H1 (cell line): ENCODE measurements at regions not wholly inside any gene's neighbourhood (a gene's known extent, or its start where the extent isn't known, plus 50 kb on each side); places are given as distances from the start of the nearest gene placed in this dataset.

ENCODE experiments used
- CTCF ChIA-PET: fragments of 300-600 bp; sonication (Branson Sonifier 250); formaldehyde crosslinking; loops from one replicate; lab custom pipeline; 2021; ENCODE audit not compliant: partially characterized antibody; lab: Charles Lee
- POLR2A ChIA-PET: fragments of 300-600 bp; sonication (Branson Sonifier 250); formaldehyde crosslinking; loops from one replicate; lab custom pipeline; 2021; ENCODE audit warnings: inconsistent platforms; ENCODE audit not compliant: partially characterized antibody; lab: Charles Lee
- DNase-seq, 2 experiments: peaks; one replicate each; pipeline versions ENCODE4 v3.0.0 to v3.0.0-alpha.2; 2010 to 2022; ENCODE audit warnings: low spot score in 2 of 2, low read depth in 1 of 2, mixed read lengths in 1 of 2
- FAIRE-seq: peaks from 2 replicates; lab custom pipeline; 2011; peaks lifted over from hg19 to GRCh38; lab: Jason Lieb, UNC
- H2AFZ ChIP-seq: 2 replicates; pipeline ENCODE4 v1.8.1; 2012; ENCODE audit warnings: low read length, inconsistent platforms
- H2AK5ac ChIP-seq: 2 replicates; pipeline ENCODE4 v1.6.1; 2013; ENCODE audit warnings: low read depth, low read length
- H2BK120ac ChIP-seq: replicated peaks from 2 replicates; pipeline ENCODE3; 2013; ENCODE audit warnings: low read depth, low read length, inconsistent platforms
- H2BK12ac ChIP-seq: 2 replicates; pipeline ENCODE4 v1.6.1; 2013; ENCODE audit warnings: low read depth, low read length
- H2BK15ac ChIP-seq: 2 replicates; pipeline ENCODE4 v1.6.1; 2013; ENCODE audit warnings: low read length
- H2BK20ac ChIP-seq: 2 replicates; pipeline ENCODE4 v1.6.1; 2013; ENCODE audit warnings: low read length
- H2BK5ac ChIP-seq: 2 replicates; pipeline ENCODE4 v1.6.1; 2013; ENCODE audit warnings: low read depth, low read length
- H3K14ac ChIP-seq: 2 replicates; pipeline ENCODE4 v1.6.1; 2013; ENCODE audit warnings: inconsistent platforms; ENCODE audit not compliant: insufficient read length
- H3K18ac ChIP-seq: 2 replicates; pipeline ENCODE4 v1.6.1; 2013; ENCODE audit warnings: low read length; ENCODE audit errors: extremely low read depth
- H3K23ac ChIP-seq: 2 replicates; pipeline ENCODE4 v1.6.1; 2013; ENCODE audit warnings: inconsistent platforms; ENCODE audit not compliant: insufficient read length
- H3K23me2 ChIP-seq: 2 replicates; pipeline ENCODE4 v1.6.1; 2013; ENCODE audit warnings: low read depth, low read length
- H3K27ac ChIP-seq: 2 replicates; pipeline ENCODE4 v1.6.1; 2011; ENCODE audit warnings: low read depth, low read length, inconsistent platforms
- H3K27me3 ChIP-seq, 4 experiments: replicated peaks in 1 of 4; 1 replicate in 1 of 4; 2 replicates in 3 of 4; pipeline versions ENCODE4 v1.6.1 to v1.8.1; 2011 to 2013; ENCODE audit warnings: low read length in 3 of 4, mild to moderate bottlenecking in 3 of 4, inconsistent platforms in 2 of 4, mixed read lengths in 2 of 4, moderate library complexity in 1 of 4; ENCODE audit not compliant: control insufficient read depth in 3 of 4, insufficient read depth in 3 of 4; ENCODE audit errors: extremely low read depth in 1 of 4
- H3K36me3 ChIP-seq, 4 experiments: 2 replicates each; pipeline versions ENCODE4 v1.6.1 to v1.8.1; 2011 to 2013; ENCODE audit warnings: mild to moderate bottlenecking in 4 of 4, low read length in 3 of 4, moderate library complexity in 2 of 4, control low read depth in 1 of 4, inconsistent platforms in 1 of 4; ENCODE audit not compliant: insufficient read depth in 4 of 4, control insufficient read depth in 2 of 4
- H3K4ac ChIP-seq: replicated peaks from 2 replicates; pipeline ENCODE3; 2013; ENCODE audit warnings: low read length, low read depth, mixed read lengths, inconsistent platforms; ENCODE audit not compliant: insufficient read length
- H3K4me1 ChIP-seq, 4 experiments: replicated peaks in 1 of 4; 1 replicate in 1 of 4; 2 replicates in 3 of 4; pipeline versions ENCODE4 v1.6.1 to v1.8.1; 2011 to 2013; ENCODE audit warnings: low read length in 3 of 4, inconsistent platforms in 2 of 4, mixed read lengths in 1 of 4; ENCODE audit not compliant: insufficient read depth in 4 of 4, control insufficient read depth in 3 of 4
- H3K4me2 ChIP-seq, 2 experiments: 2 replicates each; pipeline versions ENCODE4 v1.6.1 to v1.8.1; 2011 to 2013; ENCODE audit warnings: low read depth in 2 of 2, low read length in 2 of 2, control low read depth in 1 of 2, inconsistent platforms in 1 of 2, mild to moderate bottlenecking in 1 of 2; ENCODE audit not compliant: insufficient read depth in 1 of 2
- H3K4me3 ChIP-seq, 4 experiments: fragments of 200-600, 300-600 bp in 1 of 4; sonication (generic), shearing (Covaris generic), sonication (Bioruptor Twin) in 1 of 4; 2 replicates each; pipeline versions ENCODE4 v1.5.1 to v1.8.1; 2011 to 2016; ENCODE audit warnings: low read length in 4 of 4, low read depth in 3 of 4, control low read depth in 2 of 4, inconsistent platforms in 2 of 4, mild to moderate bottlenecking in 2 of 4, mixed read lengths in 1 of 4, moderate library complexity in 1 of 4; ENCODE audit not compliant: insufficient read depth in 2 of 4; ENCODE audit errors: extremely low read depth in 1 of 4
- H3K56ac ChIP-seq: replicated peaks from 2 replicates; pipeline ENCODE3; 2013; ENCODE audit warnings: low read depth, mild to moderate bottlenecking, mixed read lengths, low read length, inconsistent platforms; ENCODE audit not compliant: insufficient read length
- H3K79me1 ChIP-seq: 2 replicates; pipeline ENCODE4 v1.6.1; 2013; ENCODE audit warnings: low read depth, low read length, control low read depth
- H3K79me2 ChIP-seq, 2 experiments: 2 replicates each; pipeline versions ENCODE4 v1.6.1 to v1.8.1; 2012 to 2013; ENCODE audit warnings: low read length in 2 of 2, mild to moderate bottlenecking in 2 of 2, inconsistent platforms in 1 of 2; ENCODE audit not compliant: insufficient read depth in 2 of 2, control insufficient read depth in 1 of 2
- H3K9ac ChIP-seq, 4 experiments: replicated peaks in 1 of 4; 1 replicate in 1 of 4; 2 replicates in 3 of 4; pipeline versions ENCODE4 v1.6.1 to v1.8.1; 2011 to 2013; ENCODE audit warnings: low read depth in 3 of 4, low read length in 3 of 4, control low read depth in 2 of 4, mild to moderate bottlenecking in 2 of 4, moderate library complexity in 2 of 4, inconsistent platforms in 1 of 4; ENCODE audit errors: extremely low read depth in 1 of 4
- H3K9me3 ChIP-seq, 2 experiments: 2 replicates each; pipeline versions ENCODE4 v1.6.1 to v1.8.1; 2012 to 2013; ENCODE audit warnings: mild to moderate bottlenecking in 2 of 2, moderate library complexity in 2 of 2, control low read depth in 1 of 2, inconsistent platforms in 1 of 2, low read depth in 1 of 2, low read length in 1 of 2, mixed read lengths in 1 of 2; ENCODE audit not compliant: insufficient read depth in 2 of 2
- H4K20me1 ChIP-seq, 2 experiments: replicated peaks in 1 of 2; 2 replicates each; pipeline versions ENCODE3 to v1.8.1; 2011 to 2013; ENCODE audit warnings: inconsistent platforms in 2 of 2, low read length in 2 of 2, mild to moderate bottlenecking in 1 of 2; ENCODE audit not compliant: insufficient read depth in 2 of 2, control insufficient read depth in 1 of 2
- H4K5ac ChIP-seq: 2 replicates; pipeline ENCODE4 v1.6.1; 2013; ENCODE audit warnings: low read length, low read depth, mixed read lengths, inconsistent platforms; ENCODE audit not compliant: insufficient read length
- H4K8ac ChIP-seq: 2 replicates; pipeline ENCODE4 v1.8.0; 2013; ENCODE audit warnings: mild to moderate bottlenecking, moderate library complexity, low read length, inconsistent platforms; ENCODE audit not compliant: insufficient read depth; ENCODE audit errors: extremely low read depth
- H4K91ac ChIP-seq: replicated peaks from 2 replicates; pipeline ENCODE3; 2013; ENCODE audit warnings: low read length, mixed read lengths, inconsistent platforms; ENCODE audit not compliant: insufficient read length
- WGBS, 2 experiments: shearing (Covaris generic) in 1 of 2; methylation state at CpG; one replicate each; pipeline versions ENCODE4 v1.1.6 to v1.1.7; 2013 to 2015; ENCODE audit warnings: low lambda C conversion rate in 2 of 2, mixed read lengths in 2 of 2, inconsistent platforms in 1 of 2, low coverage in 1 of 2, missing lambda C conversion rate in 1 of 2; ENCODE audit not compliant: insufficient replicate concordance in 2 of 2, insufficient coverage in 1 of 2, insufficient read length in 1 of 2; ENCODE audit errors: extremely low coverage in 1 of 2, missing lambda C conversion rate in 1 of 2; 5-methylcytosine and 5-hydroxymethylcytosine counted together
- TF ChIP-seq, protein P1 (sequence below): fragments of 300-600 bp; sonication (generic); IDR thresholded peaks from 2 replicates; pipeline ENCODE4 v1.7.1; 2012; ENCODE audit warnings: low read length, moderate library complexity, mild to moderate bottlenecking, inconsistent platforms; ENCODE audit not compliant: insufficient replicate concordance

DNA sequence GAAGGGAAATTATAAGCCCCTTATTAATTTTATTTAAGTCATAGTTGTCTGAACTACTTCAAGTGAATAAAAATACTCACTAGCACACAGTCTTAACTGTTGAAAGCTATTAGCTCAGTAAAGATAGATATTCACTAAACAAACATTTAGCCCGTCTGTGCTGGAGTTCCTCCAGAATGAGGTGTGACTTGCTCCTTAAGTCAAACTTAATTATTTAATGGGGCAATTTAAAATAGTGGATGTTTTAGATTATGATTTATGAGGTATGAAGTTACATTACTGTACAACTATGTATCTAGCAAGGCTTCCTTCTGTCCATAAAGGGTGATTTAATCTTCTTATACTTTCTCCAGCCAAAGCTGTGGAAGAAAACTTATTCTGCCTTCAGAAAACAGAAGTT lies 414.0 kb upstream of the FLRT2 start:
- no peaks in the 10 kb centered on the region for H3K4me1 ChIP-seq
- H3K23me2 ChIP-seq = no peaks in the 10 kb centered on the region
- peaks cover 22 to 24% of the 10 kb centered on the region in 2 experiments for H3K9me3 ChIP-seq
- H2BK120ac ChIP-seq = no peak overlapping the region
- no peaks in the 10 kb centered on the region for H3K79me1 ChIP-seq
- POLR2A ChIA-PET = no interaction called here
- no peak overlapping the region for H3K4ac ChIP-seq
- no peak overlapping the region for H2BK15ac ChIP-seq
- CTCF ChIA-PET = no interaction called here
- H2BK12ac ChIP-seq = no peak overlapping the region
- 100% methylated on average over 1 of the region's 1 CpG; no CpG with 5 or more reads in 1 of the 2 experiments for WGBS, 2 experiments
- no peaks in the 10 kb centered on the region for H4K20me1 ChIP-seq
- no peaks in the 10 kb centered on the region for H3K79me2 ChIP-seq
- H3K14ac ChIP-seq = no peak overlapping the region
- H2BK5ac ChIP-seq = no peak overlapping the region
- no peak overlapping the region for H2AFZ ChIP-seq
- H3K18ac ChIP-seq = no peak overlapping the region
- no peaks in the 10 kb centered on the region for H3K27me3 ChIP-seq
- no peak overlapping the region for H2AK5ac ChIP-seq
- no peak overlapping the region for H3K9ac ChIP-seq
- DNase-seq (no peak), FAIRE-seq (no peak)
- no peak overlapping the region for H3K23ac ChIP-seq
- no peak overlapping the region for H3K4me3 ChIP-seq
- H2BK20ac ChIP-seq = no peak overlapping the region
- no peak overlapping the region for H4K5ac ChIP-seq
- H3K56ac ChIP-seq = no peak overlapping the region
- H4K8ac ChIP-seq = no peak overlapping the region
- no peak overlapping the region for H3K4me2 ChIP-seq
- no peak overlapping the region for H3K27ac ChIP-seq
- H3K36me3 ChIP-seq = no peaks in the 10 kb centered on the region
- H4K91ac ChIP-seq = no peak overlapping the region
- TF ChIP-seq, protein P1, sequence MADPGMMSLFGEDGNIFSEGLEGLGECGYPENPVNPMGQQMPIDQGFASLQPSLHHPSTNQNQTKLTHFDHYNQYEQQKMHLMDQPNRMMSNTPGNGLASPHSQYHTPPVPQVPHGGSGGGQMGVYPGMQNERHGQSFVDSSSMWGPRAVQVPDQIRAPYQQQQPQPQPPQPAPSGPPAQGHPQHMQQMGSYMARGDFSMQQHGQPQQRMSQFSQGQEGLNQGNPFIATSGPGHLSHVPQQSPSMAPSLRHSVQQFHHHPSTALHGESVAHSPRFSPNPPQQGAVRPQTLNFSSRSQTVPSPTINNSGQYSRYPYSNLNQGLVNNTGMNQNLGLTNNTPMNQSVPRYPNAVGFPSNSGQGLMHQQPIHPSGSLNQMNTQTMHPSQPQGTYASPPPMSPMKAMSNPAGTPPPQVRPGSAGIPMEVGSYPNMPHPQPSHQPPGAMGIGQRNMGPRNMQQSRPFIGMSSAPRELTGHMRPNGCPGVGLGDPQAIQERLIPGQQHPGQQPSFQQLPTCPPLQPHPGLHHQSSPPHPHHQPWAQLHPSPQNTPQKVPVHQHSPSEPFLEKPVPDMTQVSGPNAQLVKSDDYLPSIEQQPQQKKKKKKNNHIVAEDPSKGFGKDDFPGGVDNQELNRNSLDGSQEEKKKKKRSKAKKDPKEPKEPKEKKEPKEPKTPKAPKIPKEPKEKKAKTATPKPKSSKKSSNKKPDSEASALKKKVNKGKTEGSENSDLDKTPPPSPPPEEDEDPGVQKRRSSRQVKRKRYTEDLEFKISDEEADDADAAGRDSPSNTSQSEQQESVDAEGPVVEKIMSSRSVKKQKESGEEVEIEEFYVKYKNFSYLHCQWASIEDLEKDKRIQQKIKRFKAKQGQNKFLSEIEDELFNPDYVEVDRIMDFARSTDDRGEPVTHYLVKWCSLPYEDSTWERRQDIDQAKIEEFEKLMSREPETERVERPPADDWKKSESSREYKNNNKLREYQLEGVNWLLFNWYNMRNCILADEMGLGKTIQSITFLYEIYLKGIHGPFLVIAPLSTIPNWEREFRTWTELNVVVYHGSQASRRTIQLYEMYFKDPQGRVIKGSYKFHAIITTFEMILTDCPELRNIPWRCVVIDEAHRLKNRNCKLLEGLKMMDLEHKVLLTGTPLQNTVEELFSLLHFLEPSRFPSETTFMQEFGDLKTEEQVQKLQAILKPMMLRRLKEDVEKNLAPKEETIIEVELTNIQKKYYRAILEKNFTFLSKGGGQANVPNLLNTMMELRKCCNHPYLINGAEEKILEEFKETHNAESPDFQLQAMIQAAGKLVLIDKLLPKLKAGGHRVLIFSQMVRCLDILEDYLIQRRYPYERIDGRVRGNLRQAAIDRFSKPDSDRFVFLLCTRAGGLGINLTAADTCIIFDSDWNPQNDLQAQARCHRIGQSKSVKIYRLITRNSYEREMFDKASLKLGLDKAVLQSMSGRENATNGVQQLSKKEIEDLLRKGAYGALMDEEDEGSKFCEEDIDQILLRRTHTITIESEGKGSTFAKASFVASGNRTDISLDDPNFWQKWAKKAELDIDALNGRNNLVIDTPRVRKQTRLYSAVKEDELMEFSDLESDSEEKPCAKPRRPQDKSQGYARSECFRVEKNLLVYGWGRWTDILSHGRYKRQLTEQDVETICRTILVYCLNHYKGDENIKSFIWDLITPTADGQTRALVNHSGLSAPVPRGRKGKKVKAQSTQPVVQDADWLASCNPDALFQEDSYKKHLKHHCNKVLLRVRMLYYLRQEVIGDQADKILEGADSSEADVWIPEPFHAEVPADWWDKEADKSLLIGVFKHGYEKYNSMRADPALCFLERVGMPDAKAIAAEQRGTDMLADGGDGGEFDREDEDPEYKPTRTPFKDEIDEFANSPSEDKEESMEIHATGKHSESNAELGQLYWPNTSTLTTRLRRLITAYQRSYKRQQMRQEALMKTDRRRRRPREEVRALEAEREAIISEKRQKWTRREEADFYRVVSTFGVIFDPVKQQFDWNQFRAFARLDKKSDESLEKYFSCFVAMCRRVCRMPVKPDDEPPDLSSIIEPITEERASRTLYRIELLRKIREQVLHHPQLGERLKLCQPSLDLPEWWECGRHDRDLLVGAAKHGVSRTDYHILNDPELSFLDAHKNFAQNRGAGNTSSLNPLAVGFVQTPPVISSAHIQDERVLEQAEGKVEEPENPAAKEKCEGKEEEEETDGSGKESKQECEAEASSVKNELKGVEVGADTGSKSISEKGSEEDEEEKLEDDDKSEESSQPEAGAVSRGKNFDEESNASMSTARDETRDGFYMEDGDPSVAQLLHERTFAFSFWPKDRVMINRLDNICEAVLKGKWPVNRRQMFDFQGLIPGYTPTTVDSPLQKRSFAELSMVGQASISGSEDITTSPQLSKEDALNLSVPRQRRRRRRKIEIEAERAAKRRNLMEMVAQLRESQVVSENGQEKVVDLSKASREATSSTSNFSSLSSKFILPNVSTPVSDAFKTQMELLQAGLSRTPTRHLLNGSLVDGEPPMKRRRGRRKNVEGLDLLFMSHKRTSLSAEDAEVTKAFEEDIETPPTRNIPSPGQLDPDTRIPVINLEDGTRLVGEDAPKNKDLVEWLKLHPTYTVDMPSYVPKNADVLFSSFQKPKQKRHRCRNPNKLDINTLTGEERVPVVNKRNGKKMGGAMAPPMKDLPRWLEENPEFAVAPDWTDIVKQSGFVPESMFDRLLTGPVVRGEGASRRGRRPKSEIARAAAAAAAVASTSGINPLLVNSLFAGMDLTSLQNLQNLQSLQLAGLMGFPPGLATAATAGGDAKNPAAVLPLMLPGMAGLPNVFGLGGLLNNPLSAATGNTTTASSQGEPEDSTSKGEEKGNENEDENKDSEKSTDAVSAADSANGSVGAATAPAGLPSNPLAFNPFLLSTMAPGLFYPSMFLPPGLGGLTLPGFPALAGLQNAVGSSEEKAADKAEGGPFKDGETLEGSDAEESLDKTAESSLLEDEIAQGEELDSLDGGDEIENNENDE = no peak
